ENCODE measurements at regions not wholly inside any gene's neighbourhood (a gene's known extent, or its start where the extent isn't known, plus 50 kb on each side); places are given as distances from the start of the nearest gene placed in this dataset.

DNA sequence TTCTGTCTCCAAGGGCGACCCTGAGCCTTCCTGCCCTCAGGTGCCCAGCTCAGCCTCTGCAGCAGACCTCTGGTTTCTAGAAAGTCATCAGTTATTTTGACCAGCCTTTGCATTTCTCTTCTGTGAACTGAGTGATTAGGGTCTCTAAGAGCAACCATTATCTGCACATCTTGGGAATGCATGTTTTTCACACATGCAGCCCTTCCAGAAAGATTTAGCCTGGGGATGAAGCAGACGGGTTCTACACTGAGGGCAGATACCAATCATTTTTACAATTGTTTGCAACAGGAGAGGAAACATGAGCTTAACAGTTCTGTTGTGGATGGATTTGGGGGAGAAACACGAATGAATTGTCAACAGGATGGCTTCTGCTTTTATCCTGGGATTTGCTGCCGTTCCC, 90.1 kb upstream of the PITX1 start:
- TF ChIP-seq CTCF (IDR thresholded peaks at IDR 0.05) (no peak), POLR2A (IDR thresholded peaks at IDR 0.05) (no peak)

Data from right lobe of liver (tissue), 4 donors.